NCI-H1417 (cell line): ENCODE measurements at regions not wholly inside any gene's neighbourhood (a gene's known extent, or its start where the extent isn't known, plus 50 kb on each side); places are given as distances from the start of the nearest gene placed in this dataset.
"Not testable (repeated sequence)": the region's sequence is repeated elsewhere in the genome, so short reads cannot be mapped to it uniquely, and the experiment has no call there.

ENCODE experiments used
- DNase-seq, 3 experiments: peaks; one replicate each; lab custom pipeline; 2025; lab: John Stamatoyannopoulos, UW

DNA sequence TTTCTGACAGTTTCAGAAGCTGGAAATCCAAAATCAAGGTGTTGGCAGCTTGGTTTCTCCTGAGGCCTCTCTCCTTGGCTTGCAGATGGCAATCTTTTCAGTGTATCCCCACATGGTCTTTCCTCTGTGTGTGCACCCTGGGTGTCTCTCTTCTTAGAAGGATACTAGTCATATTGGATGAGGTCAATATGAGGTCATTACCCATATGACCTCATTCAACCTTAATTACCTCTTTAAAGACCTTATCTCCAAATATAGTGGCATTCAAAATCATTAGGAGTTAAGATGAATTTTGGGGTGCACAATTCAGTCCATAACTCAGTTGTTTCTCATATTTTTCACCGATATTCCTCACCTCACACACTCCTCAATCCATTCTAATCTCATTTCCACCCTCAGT, 92.4 kb upstream of the TGM3 start:
- no peak for DNase-seq

DNA sequence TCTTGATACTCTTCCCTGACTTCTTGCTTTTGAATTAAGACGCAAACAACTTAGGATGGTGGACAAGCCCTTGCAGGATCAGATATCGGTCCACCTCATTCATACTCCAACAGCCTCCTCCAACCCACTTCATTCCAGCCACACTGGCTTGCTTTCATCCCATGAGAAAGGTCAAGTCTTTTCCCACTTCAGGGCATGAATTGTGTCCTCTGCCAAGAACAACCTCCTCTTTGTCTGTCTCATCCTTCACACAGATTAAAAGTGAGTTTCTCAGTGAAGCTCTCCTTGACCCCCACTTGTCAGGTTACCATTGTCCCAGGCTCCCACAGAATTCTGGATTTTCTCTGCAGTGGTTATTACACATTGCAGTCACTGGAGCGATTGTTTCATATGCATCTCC, 91.8 kb upstream of the TGM3 start:
- no peak for DNase-seq

DNA sequence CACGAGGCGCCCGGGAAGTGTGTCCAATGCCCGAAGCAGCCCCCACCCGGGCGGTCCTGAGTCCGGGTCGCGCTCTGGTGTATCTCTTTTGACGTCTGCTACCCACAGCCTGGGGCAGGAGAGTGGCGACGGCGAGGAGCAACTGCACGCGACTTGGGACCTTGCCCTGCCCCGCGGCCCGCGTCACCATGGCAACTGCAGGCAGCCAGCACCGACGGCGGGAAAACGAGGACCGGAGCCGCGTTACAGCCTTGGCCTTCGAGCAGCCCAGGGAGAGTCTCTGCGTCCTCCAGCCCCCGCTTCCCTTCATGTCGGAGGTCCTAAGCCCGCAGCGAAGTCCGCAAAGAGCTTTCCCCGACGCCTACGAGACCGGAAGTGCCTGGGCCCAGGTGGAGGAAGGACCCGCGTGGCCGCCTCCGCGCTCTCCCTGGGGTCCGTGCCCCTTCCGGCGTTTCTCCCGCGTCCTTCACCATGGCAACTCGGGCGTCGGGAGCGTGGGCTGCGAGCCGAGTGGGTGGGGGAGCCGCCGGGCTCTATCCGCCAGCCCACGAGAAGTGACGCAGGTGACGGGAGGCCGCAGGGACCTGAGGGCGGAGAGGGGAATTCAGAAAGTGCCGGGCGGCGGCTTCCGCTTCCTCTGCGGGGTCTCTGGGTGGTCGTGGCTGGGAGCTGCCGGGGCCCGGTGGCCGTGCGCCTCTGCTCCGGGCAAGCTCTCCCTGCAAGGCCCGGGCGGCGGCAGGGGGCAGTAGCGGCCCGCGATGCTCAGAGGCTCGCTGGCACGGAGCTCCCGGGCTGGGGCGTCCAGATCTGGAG, 88.6 kb upstream of the TGM3 start:
- peak; percentile 91 to 97 (median 96) for DNase-seq

DNA sequence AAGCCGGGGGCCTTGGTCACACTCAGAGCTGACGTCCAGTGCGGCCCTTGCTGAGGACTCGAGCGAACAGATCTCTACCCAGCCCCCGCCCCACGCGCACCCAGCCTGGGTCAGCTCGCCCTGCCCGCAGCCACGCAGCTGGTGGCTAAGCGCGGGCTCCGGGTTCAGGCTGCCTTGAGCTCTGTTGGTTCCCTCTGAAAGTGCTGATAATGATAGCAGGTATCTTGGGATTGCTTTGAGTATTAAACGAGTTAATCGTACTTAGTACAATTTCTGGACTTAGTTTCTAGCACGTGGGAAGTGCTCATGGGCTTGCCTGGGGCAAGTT, 88.1 kb upstream of the TGM3 start:
- DNase-seq = no peak

DNA sequence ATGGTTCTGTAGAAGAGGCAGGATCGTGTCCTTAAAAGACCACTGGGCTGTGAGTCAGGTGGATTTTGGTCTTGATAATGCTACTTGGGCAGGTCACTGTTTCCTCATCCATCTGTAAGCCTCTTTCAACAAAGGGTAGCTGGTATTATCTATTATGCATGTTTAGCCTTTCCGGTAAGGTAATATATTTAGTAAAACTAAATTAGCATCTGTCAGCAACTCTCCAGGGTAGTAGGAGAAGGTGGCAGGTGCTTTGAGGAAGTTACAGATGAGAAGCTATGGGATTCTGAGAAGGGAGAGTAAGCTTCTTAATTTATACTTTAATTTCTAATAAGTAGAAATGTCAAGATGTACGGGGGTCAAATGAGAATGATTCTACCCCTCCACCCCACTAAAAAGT, 86.9 kb upstream of the TGM3 start:
- DNase-seq = no peak

DNA sequence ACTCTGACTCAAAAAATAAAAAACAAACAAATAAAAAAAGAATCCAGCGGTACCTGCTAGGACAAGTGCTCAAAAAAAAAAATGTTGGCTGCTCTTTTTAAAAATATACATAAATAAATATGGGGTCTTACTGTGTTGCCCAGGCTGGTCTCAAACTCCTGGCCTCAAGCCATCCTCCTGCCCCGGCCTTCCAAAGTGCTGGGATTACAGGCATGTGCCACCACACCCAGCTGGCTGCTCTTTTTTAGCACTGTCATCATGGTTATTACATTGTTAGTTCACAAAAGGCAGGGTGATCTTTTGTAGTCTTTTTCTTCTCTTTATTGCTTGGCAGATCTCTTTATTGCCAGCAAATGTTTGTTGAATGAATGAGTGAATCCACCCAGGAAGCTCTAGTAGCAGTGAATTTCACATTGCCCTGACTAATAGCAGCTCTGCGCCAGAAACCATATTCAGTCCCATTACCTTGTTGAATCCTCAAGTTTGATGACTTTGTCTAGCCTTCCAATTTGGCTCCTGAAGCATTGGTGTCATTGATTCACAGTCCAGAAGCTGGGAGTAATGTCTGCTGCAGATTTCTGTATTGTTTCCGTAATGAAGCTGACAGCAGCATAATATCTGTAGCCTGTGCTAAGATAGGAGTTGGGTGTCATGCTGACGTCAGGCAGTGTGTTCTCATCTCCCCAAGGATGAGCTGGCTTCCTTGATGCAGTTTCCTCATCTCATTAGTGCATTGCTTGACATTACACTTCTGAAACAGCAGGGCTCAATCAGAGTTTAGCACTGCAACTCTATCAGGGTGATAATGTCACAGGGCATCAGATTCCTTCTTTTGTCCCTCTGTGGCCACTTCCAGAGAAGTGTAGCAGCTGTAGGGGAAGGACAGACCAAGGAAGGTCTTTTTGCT, 84.9 kb upstream of the TGM3 start:
- no peak for DNase-seq

DNA sequence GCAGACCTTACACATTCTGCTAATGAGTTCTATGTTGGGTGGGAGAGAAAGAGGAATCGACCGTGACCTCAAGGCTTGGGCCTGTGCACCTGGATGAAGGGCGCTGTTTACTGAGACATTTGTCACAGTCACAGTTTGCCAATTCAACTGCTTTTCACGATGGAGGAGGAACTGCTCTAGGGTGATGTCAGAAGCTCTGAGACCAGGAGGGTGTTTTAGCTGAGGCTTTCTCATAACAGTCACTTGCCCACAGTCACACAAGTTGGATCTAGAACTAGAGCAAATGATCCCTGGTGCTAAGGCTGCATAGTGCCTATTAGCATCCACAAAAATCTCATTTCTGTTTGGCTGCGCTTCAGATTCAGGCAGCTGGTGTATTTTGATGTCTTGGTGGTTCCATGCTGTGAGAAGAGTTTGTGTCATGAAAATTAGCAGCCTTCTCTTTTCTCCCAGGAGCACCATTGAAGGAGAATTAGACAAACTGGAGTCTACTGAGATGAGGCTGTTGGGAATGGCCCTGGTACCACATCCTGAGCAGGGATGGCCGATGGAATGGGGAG, 83.3 kb upstream of the TGM3 start:
- peak in 1 of 3 experiments; percentile 14 for DNase-seq

DNA sequence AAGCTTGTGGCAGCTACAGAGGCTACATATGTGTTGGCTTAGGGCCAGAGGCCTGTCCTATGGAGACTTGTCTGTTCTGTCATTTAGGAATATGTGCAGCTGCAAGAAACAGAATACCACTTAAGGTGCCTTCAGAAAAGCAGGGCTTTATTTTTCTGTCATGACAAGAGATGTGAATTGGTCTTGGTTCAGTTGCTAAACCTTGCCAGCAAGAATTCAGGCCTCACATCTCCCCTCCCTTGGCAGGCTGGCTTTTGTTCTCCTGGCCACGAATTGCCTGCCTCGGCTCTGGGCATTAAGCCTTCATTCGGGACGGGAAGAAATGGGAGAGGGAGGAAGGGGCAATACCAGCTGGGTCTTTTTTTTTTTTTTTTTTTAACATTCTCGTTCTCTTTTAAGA, 82.4 kb upstream of the TGM3 start:
- DNase-seq = peak in 1 of 3 experiments; percentile 76

DNA sequence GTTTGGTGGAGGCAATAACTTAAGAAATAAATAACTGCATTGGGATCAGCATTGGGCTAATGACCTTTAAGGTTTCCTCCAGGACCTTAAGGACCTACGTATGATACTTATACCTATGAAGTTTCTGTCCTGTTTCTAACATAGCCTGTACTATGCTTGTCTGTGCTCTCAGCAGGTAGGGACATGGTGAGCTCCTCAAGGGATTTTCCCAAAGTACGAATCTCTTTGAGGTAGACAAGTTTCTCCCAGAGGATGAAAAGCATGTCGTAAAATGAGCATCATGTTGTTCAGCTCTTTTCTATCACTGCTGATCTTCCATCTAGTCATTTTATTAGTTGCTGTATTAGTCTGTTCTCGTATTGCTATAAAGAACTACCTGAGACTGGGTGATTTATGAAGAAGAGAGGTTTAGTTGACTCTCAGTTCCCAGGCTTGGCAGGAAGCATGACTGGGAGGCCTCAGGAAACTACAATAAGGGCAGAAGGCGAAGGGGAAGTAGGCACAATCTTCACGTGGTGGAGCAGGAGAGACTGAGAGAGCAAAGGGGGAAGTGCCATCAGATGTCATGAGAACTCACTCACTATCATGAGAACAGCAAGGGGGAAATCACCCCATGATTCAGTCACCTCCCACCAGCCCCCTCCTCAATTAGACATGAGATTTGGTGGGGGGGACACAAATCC, 77.8 kb upstream of the TGM3 start:
- no peak for DNase-seq

DNA sequence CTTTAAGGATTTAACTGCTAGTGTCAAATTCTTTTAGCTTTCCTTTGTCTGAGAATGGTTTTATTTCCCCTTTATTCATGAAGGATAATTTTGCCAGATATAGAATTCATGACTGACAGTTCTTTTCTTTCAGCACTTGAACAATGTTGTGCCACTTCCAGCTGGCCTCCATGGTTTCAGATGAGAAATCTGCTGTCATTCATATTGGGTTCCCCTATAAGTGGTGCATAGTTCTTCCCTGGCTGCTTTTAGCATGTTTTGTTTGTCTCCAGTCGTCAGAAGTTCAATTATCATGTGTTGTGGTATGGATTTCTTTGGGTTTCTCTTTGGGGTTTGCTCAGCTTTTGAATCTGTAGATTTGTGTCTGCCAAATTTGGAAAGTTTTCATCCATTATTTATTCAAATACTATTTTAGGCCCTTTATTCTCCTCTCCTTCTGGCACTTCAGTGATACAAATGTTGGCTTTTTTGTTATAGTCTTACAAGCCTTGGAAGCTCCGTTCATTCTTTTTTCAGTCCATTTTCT, 76.3 kb upstream of the TGM3 start:
- DNase-seq = no peak

DNA sequence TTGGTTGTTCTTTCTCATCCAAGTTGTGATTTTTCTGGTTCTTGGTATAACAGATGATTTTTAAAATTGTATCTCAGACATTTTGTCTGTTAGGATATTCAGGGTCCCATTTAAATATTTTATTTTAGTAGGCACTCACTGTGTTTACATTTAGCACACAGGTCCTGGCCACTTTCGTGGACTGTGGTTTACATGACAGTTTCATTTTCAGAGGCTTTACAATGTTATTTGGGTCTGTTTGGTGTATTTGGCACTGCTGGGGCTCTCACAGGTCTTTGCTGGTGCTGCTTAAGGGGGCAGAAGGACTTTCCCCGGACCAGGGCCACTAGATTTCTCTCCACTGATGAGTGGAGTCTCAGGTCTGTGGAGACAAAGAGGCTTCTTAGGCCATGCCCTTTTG, 75.5 kb upstream of the TGM3 start:
- DNase-seq = no peak

DNA sequence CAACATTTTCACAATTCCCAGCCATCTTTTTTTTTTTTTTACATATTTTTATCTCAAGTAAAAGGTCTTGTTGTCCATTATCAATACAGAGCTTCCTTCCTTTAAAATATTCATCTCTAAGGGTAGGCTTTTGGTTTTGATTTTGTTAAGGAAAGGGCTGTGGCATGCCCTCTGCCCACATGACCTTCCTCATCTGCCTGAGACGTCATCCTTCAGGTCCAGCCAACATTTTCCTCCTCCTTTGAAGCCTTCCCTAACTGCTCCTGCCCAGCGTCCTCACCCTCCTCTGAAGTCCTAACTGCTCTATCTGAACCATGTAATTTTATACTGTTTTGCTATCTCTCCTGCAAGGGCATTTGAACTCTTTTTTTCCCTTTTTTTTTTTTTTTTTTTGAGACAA, 73.9 kb upstream of the TGM3 start:
- no peak for DNase-seq

DNA sequence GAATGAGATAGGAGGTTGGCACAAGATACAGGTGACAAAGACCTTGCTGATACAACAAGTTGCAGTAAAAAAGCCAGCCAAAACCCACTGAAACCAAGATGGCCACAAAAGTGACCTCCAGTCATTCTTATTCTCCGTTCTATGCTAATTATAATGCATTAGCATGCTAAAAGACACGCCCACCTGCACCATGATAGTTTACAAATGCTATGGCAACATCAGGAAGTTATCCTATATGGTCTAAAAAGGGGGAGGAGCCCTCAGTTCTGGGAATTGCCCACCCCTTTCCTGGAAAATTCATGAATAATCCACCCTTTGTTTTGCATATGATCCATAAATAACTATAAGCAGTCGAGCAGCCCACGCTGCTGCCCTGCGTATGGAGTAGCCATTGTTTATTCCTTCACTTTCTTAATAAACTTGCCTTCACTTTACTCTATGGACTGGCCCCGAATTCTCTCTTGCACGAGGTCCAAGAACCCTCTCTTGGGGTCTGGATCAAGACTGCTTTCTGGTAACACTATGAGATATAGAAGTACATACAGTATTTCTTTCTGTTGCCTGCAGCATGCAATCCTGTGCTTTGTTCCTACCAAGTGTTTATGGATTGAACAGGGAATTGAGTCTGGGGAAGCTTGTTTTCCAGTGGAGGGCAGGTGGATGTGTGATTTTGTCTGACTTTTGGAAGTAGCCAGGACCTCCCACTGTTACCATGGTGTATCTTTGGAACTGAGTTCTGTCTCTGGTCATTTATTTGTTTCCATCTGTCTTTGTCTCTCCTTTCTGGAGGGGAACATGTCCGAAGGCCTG, 72.0 kb upstream of the TGM3 start:
- no peak for DNase-seq

DNA sequence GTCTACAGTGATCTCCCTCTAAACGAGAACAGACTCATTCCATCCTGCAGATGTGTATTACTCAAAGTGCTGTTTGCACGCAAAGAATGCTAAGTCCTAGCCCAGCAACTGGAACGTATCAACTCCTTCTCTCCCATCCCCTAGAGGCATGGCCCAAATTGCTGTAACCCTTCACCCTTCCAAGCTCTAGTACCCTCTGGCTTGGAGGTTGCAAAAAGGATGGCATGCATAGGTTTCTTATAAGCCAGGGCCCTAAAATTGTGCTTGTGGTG, 71.5 kb upstream of the TGM3 start:
- DNase-seq = no peak

DNA sequence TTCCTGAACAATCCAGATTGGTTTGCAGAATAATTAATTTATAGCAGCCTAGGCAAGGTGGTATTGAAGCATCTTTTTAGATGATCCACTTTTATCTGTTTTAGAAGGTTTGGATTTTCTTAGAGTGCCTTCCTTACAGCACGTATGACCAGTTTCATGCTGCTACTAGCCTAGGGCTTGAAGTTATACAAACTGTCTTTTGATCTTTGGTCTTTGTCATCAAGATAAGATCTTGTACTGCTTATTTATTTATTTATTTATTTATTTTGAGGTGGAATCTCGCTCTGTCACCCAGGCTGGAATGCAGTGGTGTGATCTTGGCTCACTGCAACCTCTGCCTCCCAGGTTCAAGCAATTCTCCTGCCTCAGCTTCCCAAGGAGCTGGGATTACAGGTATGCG, 68.5 kb upstream of the TGM3 start:
- DNase-seq = not testable (repeated sequence)

DNA sequence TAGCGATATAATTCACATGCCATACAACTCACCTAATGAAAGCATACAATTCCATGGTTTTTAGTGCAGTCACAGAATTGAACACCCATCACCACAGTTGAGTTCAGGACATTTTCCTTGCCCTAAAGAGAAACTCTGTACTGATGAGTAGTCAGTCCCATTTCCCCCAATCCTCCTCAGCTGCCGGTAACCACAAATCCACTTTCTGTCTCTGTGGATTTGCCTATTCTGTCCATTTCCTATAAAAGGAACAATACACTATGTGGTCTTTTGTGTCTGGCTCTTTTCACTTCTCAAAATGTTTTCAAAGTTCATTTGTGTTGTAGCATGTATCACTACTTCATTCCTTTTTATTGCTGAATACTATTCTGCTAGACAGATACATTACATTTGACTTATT, 67.9 kb upstream of the TGM3 start:
- no peak for DNase-seq

DNA sequence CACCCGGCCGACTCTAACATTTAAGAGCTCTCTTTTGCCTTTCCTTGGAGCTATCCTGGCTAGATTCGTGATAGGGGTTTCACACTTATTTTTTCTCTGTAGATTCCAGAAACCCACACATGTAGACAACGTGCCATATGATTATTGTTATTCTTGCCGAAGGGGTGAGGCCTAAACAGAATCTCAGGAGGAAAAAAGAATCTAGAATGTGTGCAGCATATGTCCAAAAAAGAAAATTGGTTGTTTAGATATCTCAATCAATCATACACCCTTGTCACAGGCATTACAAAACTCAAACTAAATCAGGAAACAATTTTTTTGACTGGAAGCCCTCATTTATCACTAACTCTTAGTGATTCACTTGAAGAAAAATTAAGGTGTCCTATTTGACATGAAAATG, 66.9 kb upstream of the TGM3 start:
- DNase-seq = no peak

DNA sequence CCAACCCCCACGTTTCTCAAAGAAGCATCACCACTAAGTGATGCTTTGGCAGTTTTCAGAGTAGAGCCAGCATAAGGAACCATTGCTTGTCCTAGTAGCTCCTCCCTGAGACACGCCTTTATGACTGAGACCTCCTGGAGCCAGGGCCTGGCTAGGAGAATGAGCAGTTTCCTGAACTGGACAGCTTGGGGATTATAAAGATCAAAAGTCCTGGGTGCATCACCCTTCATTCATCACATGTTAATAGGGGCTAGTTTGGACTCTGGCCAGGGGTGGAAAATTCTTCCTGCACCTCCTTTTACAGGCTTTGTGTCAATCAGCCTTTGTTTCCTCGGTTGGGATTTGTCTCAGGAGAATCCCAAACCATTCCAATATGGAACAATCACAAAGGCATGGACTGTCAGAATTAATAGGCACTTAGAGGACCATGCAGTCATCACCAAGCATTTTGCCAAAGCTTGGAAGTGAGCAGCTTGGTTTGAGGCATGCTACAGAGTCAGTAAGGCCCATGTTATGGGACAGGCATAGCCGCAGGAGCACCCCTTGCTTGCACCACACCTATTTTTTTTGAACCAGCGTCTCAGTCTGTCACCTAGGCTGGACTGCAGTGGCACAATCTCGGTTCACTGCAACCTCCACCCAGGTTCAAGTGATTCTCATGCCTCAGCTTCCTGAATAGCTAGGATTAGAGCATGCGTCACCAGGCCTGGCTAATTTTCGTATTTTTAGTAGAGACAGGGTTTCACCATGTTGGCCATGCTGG, 64.9 kb upstream of the TGM3 start:
- DNase-seq = no peak

DNA sequence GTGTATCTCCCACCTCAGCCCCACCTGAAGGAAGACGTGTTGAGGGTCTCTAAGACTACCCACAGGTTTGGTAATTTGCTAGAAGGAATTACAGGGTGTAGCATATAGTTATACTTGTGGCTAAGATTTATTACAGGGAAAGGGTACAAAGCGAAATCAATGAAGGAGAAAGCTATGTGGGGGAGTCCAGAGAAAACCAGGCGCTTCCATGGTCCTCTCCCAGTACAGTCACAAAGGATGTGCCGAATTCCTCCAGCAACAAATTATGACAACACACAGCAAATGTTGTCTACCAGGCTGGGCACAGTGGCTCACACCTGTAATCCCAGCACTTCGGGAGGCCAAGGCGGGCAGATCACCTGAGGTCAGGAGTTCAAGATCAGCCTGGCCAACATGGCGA, 64.1 kb upstream of the TGM3 start:
- DNase-seq = no peak

DNA sequence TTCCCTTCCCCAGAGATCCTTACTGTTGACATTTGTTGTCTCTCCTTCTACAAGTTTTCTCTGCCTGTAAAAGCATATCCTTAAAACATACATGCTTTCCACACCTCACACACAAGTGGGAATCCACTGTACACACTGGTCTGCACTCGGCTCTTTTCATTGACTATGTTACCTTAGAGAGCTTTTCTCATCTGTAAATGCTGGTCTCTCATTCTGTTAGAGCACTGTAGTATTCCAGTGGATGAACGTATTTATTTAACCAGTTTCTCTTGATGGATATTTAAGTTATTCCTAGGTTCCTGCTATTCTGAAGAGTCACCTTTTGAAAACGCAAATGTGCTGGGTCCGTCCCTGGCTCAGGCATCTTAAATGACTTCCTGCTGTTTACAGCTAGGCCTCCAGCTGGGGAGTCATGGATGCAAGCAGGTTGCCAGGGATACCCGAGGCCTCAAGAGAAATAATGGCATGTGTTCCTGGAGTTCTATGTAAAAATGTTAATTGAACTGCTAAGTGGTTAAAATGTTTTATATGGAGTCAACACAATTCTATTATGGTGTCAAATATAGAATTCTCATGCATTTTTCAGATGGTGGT, 61.1 kb upstream of the TGM3 start:
- peak; percentile 87 to 98 (median 94) for DNase-seq
